Epidermal melanocyte (primary cell): ENCODE measurements at regions not wholly inside any gene's neighbourhood (a gene's known extent, or its start where the extent isn't known, plus 50 kb on each side); places are given as distances from the start of the nearest gene placed in this dataset.
"Not testable (repeated sequence)": the region's sequence is repeated elsewhere in the genome, so short reads cannot be mapped to it uniquely, and the experiment has no call there.

Experiments
- DNase-seq: peaks from one replicate; pipeline ENCODE4 v3.0.0; 2011; ENCODE audit warnings: low spot score; ENCODE audit not compliant: insufficient read length

- DNase-seq: not testable (repeated sequence)
Observed at GRCh38 chr10:21034770-21035169, 137.7 kb upstream of the NEBL start.

- no peak for DNase-seq
Observed at GRCh38 chr10:21034241-21034640, 137.1 kb upstream of the NEBL start.

- no peak for DNase-seq
Observed at GRCh38 chr10:21032587-21033319, 135.6 kb upstream of the NEBL start.

- DNase-seq: no peak
Observed at GRCh38 chr10:21031232-21031795, 134.2 kb upstream of the NEBL start.

GRCh38 chr10:21030091-21030490, 133.0 kb upstream of the NEBL start:
- DNase-seq: no peak

- DNase-seq: no peak
Observed at GRCh38 chr10:21022821-21023220, 125.7 kb upstream of the NEBL start.

GRCh38 chr10:21021843-21022594, 124.9 kb upstream of the NEBL start:
- DNase-seq: no peak

- DNase-seq: no peak
Observed at GRCh38 chr10:21021231-21021630, 124.1 kb upstream of the NEBL start.

- no peak for DNase-seq
Observed at GRCh38 chr10:21020545-21020944, 123.4 kb upstream of the NEBL start.

GRCh38 chr10:21019436-21019835, 122.3 kb upstream of the NEBL start:
- no peak for DNase-seq

GRCh38 chr10:21015851-21016250, 118.7 kb upstream of the NEBL start:
- DNase-seq: no peak

GRCh38 chr10:21014141-21014540, 117.0 kb upstream of the NEBL start:
- DNase-seq: no peak

- DNase-seq: no peak
Observed at GRCh38 chr10:21011433-21012018, 114.4 kb upstream of the NEBL start.

GRCh38 chr10:21010615-21011014, 113.5 kb upstream of the NEBL start:
- DNase-seq: no peak

GRCh38 chr10:21003240-21003822, 106.2 kb upstream of the NEBL start:
- DNase-seq: no peak

GRCh38 chr10:21002091-21002878, 105.2 kb upstream of the NEBL start:
- DNase-seq: no peak

- DNase-seq: no peak
Observed at GRCh38 chr10:20999699-21000098, 102.6 kb upstream of the NEBL start.

GRCh38 chr10:20998036-20998435, 100.9 kb upstream of the NEBL start:
- DNase-seq: no peak

GRCh38 chr10:20995123-20995987, 98.2 kb upstream of the NEBL start:
- no peak for DNase-seq
